GM18873 (cell line): ENCODE measurements at regions not wholly inside any gene's neighbourhood (a gene's known extent, or its start where the extent isn't known, plus 50 kb on each side); places are given as distances from the start of the nearest gene placed in this dataset.
A peak's percentile ranks its signal among the peaks of the same experiment; 100 is the strongest.
"Not testable (repeated sequence)": the region's sequence is repeated elsewhere in the genome, so short reads cannot be mapped to it uniquely, and the experiment has no call there.

Experiments
- ATAC-seq: cut with Tn5 transposase; IDR thresholded peaks from one replicate; pipeline ENCODE4 v1.9.1; 2021; ENCODE audit warnings: mild to moderate bottlenecking, moderate library complexity, moderate number of reproducible peaks; ENCODE audit not compliant: unreplicated experiment, low FRiP score

DNA sequence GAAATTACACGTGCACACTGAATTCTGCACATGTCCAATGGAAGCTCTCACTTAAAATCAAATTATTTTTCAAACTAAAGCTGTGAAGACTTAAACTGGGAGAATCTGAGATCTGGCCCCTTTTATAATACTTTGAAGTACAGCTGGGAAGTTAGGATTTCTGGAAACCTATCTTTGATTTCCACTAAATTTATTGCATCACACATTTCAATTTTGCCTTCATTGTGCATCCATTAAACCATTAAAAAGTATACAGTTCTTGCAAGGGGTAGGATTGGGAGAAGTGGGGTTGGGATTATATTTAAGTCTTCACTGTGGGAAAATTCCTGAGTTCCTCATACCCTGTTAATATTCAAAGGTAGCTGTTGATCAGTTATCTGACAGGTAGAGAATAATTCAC, 1229.6 kb upstream of the ZEB2 start:
- no peak for ATAC-seq

DNA sequence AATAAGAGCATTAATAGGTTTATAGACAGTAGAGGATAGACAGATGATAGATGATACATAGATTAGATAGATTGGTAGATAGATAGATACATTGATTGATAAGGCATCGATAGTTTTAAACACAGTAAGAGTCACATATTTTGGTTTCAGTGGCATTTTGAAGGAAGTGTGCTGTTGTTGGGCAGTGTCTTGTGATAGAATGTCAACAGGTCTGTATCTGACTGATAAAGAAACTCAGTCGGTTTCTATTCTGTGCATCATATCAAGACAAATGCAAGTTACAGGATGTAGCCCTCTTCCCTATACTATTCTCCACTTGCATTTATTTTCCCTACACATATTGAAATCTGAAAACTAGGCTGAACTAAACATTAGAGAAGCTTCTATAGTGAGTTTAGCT, 1229.0 kb upstream of the ZEB2 start:
- ATAC-seq, result peak; percentile 66

DNA sequence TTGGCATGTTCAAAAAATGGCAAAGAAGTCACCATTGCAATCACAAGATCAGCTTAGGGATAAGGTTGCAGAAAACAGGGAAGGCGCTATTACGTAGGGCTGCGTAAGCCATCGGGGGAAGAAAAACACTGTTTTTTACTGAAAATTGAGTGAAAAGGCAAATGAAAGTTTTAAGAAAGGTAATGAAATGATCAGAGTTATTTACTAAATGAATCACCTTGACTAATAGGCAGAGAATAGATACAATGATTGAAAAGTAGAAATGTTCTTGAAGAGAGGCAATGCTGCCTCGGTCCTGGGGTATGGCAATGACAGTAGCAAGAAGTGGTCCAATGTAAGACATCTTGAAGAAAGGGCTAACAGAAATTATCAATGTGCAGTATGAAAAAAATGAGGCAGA, 1227.8 kb upstream of the ZEB2 start:
- no peak for ATAC-seq

DNA sequence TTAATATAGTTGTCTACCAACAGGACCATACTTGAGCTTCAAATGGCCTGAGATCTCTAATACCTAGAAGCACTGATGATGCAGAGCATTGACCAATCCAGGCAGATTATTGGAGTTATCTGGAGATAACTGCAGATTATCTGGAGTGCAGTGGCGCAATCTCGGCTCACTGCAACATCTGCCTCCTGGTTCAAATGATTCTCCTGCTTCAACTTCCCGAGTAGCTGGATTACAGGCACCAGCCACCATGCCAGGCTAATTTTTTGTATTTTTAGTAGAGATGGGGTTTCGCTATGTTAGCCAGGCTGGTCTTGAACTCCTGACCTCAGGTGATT, 1225.4 kb upstream of the ZEB2 start:
- not testable (repeated sequence) for ATAC-seq

DNA sequence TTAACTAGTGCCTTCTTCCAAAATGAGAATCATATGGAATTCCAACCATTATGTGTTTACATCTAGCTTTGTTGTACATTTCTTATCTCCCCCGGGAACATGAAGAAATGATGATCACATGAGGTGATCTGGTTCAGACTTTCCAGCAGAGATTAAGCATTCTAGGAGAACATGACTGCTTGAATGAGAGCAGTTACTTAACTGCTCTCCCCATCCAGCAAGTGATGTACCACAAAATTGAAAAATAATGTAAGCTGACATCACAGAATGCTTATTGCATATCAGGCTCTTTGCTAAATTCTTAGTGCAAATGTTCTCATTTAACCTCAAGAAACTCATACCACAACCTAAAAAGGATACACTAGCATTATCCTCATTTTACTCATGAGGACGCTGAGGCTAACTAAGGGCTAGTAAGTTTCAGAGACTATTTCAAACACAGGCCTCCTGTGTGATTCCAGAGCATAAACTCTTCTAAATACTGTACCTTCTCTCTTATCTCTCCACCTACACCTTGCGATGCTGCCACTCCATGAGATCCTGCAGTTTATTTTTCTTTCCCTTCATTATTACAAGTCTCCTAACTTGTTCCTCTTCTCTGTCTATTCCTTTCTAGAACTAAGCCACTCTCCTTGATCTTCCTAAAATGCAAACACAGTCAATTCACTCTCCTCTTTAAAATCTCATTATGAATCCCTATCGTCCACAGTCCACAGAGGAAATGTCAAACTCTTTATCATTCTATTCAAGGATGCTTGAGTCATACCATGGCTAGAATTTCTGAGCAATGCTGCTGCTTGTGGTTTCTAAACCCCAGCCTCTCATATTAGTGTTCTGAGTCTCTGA, 1224.8 kb upstream of the ZEB2 start:
- ATAC-seq, result peak; percentile 72

DNA sequence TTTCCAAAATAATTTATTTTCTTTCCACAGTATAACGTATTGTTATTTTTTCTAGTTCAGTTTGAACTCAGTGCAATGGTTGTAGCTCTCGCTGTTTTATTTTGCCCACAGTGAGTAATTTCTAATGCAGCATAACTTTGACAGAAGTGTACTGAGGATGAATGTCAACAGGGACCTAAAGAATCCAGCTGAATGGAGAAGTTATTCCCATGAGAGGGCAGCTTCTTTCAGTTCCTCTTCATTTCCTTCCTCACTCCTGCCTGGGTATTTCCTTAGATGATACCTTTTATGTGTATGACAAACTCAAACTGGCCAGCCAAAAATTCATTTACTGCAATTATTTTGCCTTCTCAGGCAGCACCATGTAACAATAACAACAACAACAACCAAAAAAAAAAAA, 1223.1 kb upstream of the ZEB2 start:
- no peak for ATAC-seq

DNA sequence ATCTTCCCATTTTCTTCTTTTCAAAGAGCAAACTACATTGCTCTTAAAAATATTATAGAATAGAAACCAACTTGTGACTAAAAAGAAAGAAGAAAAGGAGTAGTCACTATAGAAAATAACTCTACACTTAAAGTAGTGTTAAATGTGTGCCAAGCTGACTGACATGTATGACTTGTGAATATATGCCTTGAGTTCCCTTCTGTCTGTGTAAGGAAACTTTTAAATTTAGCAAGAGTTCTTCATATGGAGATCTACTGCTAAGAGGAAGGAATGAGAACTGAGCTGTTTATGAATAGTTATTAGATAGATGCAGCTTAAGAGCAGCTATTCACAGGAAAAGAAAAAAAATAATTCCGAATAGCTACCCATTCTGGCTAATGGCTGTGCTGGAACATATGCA, 1221.7 kb upstream of the ZEB2 start:
- ATAC-seq, result no peak

DNA sequence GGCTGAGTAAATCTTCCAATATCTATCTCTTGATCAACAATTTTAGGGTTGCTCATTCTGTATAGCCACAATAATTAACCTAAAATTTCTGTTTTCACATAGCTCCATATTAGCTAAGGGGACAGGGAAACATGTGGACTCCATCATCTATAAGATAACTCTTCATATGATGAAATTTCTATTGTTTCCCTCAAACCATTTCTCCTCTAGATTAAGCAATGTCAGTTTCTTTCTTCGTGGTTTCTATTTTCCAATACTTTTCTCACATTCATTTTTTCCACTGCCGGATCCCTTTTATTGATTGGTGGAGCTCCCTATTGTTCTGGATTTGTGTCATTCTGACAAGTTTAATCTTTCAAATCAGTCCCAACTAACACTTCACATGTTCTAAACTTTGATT, 1221.3 kb upstream of the ZEB2 start:
- no peak for ATAC-seq

DNA sequence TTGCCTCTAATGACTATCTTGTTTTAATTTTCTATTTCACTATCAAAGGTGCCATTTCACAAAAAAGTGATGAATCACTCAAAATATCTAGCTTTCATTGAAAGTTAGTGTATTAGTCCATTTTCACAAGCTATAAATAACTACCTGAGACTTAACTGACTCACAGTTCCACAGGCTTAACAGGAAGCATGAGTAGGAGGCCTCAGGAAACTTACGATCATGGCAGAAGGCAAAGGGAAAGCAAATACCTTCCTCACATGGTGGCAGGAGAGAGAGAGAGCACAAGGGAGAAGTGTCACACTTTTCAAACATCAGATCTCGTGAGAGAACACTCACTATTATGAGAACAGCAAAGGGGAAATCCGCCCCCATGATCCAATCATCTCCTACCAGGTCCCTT, 1220.4 kb upstream of the ZEB2 start:
- ATAC-seq, result no peak

DNA sequence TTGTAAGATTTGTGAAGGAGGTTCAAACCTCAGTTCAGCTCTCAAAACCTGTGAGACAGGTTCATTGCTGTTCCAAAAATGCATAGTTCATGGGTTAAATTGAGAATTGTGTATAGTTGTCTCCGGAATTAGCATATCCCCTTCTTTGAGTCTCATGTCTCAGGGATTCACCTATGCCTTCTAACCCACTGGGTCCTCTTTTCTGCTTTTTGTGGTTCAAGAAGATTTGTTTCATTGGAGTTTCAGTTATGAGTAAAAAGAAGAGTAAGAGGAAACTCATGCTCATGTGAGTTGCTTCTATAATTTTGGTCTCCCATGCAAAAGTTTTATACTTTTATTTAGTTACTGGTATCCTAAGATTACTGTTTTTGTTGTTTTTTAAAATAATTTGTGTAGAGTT, 1219.8 kb upstream of the ZEB2 start:
- ATAC-seq, result no peak

DNA sequence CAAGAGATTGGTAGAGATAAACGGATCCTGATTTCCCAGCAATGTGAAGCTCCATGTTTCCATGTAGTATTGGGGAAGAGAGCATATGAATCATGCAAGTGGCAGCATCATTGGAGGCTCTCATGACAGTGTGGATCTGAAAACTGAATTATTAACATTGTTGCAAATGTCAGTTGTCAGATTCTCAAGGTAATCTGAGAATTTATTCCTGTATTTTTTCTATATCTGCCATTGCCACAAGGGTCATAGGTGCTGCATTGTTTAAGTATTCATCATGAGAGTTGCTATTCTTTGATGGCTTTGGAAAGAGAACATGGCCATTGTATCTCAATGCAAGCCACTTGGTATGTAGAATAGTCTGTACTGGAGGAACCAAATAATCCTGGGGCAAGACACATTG, 1217.0 kb upstream of the ZEB2 start:
- no peak for ATAC-seq

DNA sequence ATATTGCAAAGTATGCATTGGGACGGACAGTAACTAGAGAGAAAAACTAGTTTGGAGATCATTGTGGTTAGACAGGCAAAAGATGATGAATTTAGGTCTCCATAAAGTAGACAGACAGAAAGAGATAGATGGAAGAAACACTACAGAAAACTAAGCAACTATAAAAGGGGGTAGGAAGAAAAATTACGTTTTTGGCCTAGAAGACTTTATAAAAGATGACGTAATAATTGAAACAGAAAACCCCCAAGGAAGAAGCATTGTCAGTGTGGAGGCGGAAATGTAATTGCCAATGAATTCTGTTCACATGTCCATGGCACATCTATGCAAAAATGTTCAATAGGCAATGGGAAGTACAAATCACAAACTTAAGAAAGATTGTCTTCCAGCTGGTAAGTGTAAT, 1211.5 kb upstream of the ZEB2 start:
- ATAC-seq, result no peak

DNA sequence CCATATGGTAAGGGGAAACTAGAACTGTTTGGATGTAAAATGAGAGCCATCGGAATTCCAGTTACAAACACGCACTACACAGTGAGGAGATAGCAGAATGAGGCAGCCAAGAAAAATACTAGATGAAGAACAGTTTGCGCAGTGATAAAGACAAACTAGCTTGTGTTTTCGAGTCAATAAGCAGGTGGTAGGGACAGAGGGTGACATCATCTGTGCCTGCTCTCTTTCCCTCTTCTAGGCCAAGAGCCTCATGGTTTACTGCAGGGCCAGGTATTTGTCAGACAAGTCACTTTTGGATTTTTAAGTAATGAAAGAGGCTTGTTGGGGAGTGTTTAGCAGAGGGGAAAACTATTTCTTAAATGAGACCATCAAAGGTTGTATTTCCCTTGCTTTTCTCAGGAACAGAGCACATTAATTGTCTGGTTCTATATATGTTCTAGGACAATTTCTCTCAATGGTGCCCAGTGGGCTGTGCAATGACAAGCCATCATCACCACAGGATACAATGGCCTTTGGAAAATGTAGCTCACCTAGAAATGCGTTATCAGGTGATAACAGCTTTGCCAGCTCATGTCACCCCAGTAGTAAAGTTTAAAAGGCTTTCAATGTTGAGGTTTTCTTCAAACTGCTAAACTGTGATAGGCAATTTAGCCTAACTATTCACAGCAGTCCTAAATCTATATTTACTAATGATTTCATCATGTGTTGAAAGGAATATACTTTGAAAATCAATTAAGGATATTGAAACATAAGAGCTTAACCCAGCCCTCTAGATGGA, 1210.3 kb upstream of the ZEB2 start:
- ATAC-seq, result no peak

DNA sequence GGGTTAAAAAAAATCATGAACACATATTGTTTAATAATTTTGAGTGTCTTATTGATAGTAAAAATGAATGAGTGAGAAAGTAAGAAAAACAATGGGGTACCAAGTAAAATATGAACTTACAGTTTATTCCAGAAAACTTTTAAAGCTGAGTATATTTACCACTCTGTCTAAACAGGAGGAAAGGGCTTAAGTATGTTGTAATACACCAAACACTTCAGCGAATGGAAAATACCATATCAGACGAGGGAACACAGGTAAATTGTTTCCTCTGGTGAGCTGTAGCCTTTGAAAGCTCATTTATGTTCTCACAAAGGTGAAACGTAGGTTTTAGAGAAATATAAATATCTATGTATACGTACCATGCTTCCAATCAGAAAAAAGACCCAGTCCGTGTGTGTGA, 1209.6 kb upstream of the ZEB2 start:
- ATAC-seq, result no peak

DNA sequence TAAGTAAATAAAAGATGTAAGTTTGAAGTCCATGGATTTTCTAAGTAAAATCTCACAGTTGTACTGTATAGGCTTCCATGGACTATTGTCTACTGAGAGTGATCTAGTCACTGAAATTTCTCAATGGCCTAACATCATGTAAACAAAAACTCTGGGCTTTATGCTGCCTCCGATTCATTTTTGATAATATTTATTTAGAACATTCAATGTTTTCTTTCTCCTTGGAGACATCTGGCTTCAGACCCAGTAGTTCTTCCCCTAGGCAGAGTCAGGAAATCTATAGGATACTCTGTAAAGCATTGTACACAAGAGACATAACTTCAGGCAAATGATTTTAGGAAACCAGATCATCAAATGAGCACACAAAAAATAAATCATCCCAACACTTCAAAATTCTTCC, 1208.6 kb upstream of the ZEB2 start:
- ATAC-seq, result no peak

DNA sequence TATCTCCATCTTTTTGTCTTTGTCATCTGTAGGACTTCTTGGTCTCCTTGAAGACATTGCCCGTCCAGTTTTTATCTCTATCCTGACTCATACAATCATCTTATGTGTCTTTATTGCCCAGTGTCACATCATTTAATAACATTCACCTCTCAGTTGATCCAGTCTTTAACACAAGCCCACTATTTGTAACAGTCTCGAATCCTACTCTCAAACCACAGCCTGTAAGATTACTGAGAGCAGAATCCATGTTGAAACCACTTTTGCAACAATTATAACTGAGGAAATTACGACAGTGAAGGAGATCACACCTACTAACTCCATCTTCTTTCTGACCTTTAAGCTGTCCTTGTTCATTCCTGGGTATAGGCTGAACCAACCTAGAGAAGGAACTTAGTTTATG, 1206.0 kb upstream of the ZEB2 start:
- no peak for ATAC-seq

DNA sequence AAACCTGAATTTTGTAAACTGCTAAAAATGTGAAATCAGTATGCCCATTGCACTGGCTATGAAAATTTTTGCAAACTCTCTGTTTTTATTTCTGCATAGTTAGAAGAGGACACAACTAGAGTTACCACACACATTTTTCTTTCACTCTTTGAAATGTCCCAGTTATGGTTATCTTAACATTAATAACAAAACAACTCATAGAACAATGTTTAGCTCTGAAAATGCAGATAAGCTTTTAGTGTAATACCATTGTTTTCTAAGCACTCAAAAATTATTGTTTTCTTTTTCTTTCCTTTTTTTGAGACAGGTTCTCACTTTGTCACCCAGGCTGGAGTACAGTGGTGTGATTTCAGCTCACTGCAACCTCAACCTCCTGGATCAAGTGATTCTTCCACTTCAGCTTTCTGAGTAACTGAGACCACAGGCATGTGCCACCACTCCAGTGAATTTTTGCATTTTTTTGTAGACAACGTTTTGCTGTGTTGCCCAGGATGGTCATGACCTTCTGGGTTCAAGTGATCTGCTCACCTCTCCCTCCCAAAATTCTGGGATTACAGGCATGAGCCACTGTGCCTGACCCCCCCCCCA, 1204.5 kb upstream of the ZEB2 start:
- ATAC-seq, result no peak

DNA sequence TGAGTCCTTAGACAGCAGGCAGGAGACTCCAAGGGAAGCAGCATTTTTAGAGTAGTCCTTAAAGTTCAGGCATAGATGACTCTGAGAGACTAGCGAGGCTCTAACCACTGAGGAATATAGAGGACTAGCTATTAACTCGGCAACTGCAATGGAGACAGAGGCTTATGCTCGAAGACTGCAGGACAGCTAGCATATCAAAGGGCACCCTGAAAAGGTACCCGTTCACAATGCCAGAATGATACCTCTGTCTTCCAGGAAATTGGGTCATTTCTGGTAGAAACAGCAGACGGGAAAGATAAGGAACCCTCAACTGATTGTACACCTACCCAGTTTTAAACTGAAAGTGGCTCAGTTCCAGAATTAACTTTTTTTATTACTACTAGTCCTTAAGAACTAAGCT, 1204.0 kb upstream of the ZEB2 start:
- ATAC-seq, result no peak

DNA sequence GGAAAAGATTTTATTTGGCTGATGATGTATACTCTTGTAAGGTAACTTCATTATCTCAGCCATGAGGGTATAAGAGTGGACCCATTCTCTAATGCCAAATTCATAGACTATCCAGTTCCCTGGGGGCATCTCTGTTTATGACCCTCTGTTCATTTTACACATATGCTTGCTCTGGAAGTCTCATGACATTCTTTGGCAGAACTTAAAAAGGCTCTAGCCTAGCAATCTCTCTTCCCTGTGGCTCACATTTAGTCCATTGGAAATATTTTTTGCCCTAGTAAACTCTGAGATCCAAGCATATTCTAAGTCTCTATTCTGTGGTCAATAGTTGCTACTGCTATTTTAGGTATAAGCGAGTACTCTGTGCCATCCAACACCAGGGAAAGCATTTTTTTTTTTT, 1201.8 kb upstream of the ZEB2 start:
- no peak for ATAC-seq

DNA sequence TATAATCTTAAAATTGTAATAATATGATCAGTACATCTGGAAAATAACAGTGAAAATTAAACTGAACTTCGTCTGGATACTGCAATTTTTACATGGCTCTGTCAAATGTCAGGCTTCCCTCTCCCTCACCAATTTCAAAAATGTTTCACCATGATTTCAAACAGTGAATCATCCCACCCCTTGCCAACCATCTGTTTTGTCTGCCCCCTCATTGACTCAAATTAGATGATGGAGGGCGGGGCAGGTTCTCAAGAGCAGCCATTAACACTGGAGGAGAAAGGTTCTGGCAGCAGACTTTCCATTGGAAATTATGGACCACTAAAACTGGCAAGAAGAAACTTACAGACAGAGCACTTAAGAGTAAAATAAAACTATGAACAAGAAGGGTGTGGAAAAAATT, 1195.7 kb upstream of the ZEB2 start:
- no peak for ATAC-seq

DNA sequence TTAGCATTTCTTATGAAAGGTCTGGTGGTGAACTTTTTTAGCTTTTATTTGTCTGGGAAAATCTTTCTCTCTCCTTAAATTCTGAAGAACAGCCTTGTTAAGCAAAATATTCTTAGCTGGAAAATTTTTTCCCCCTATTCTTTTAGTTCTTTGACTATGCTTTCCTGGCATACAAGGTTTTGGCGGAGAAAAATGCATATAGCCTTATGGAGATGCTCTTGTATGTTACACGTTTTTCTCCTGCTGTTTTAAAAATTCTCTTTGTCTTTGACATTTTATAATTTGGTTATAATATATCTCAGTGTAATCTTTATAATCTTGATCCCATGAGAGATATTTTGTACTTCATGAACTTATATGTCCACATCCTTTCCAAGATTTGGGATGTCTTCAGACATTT, 1190.4 kb upstream of the ZEB2 start:
- ATAC-seq, result no peak

DNA sequence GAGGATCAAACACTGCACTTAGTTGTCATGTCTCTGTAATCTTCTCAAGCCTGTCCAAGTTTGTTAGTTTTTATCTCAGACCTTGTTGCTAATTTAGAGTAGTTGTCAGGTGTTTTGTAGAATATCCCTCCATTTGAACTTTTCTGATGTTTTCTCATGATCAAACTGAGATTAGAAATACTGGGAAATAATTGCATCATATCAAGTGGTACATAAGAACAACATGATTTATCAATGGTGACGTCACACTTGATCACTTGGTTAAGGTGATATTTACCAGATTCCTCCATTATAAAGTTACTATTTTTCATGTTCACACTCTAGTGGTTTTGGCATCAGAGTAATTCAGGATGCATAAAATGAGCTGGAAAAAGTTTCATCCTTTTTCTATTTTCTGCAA, 1182.4 kb upstream of the ZEB2 start:
- ATAC-seq, result no peak
